ENCODE measurements at regions not wholly inside any gene's neighbourhood (a gene's known extent, or its start where the extent isn't known, plus 50 kb on each side); places are given as distances from the start of the nearest gene placed in this dataset.

GRCh38 chr15:85297537-85297936, 82.9 kb upstream of the AKAP13 start:
- H3K27me3 ChIP-seq (ENCODE audit: control insufficient read depth, insufficient read depth, low read length, poor library complexity, severe bottlenecking) = no peaks in the 10 kb centered on the region
- TF ChIP-seq CTCF (conservative IDR thresholded peaks at IDR 0.05) = no peak
- Mint-ChIP-seq H3K27me3 (ENCODE audit: insufficient read depth) (no peaks in the 10 kb centered on the region), H3K36me3 (ENCODE audit: low read depth) (no peaks in the 10 kb centered on the region), H3K9me3 (no peaks in the 10 kb centered on the region), H3K27ac (no peak overlapping the region), H3K4me3 (no peak overlapping the region), H3K4me1 (peaks cover 16% of the 10 kb centered on the region)
- H3K4me1 ChIP-seq (ENCODE audit: control insufficient read depth, insufficient read depth, low read length) = no peaks in the 10 kb centered on the region
- no peaks in the 10 kb centered on the region for H3K9me3 ChIP-seq (ENCODE audit: control insufficient read depth, low read length)
- WGBS, 2 experiments (ENCODE audit: insufficient coverage in 1 of 2, insufficient read length in 1 of 2) = 92 to 95% methylated on average over 7 of the region's 7 CpGs
- DNase-seq = no peak
- H3K36me3 ChIP-seq (ENCODE audit: control insufficient read depth, insufficient read depth, low read length) = no peaks in the 10 kb centered on the region
- no peak overlapping the region for H3K27ac ChIP-seq (ENCODE audit: low read depth, low read length)
- no peak overlapping the region for H3K9ac ChIP-seq (ENCODE audit: extremely low read depth, low read length, poor library complexity, severe bottlenecking)
- no peak overlapping the region for H3K4me3 ChIP-seq (ENCODE audit: low read length)

GRCh38 chr15:85298366-85298765, 82.0 kb upstream of the AKAP13 start:
- H3K27me3 Mint-ChIP-seq (ENCODE audit: insufficient read depth) = no peaks in the 10 kb centered on the region
- H3K36me3 Mint-ChIP-seq (ENCODE audit: low read depth) = no peaks in the 10 kb centered on the region

GRCh38 chr15:85298941-85299340, 81.5 kb upstream of the AKAP13 start:
- no peak overlapping the region for H3K4me3 ChIP-seq (ENCODE audit: low read length)
- no peaks in the 10 kb centered on the region for H3K36me3 ChIP-seq (ENCODE audit: control insufficient read depth, insufficient read depth, low read length)
- Mint-ChIP-seq H3K27me3 (ENCODE audit: insufficient read depth) (no peaks in the 10 kb centered on the region), H3K36me3 (ENCODE audit: low read depth) (no peaks in the 10 kb centered on the region), H3K9me3 (no peaks in the 10 kb centered on the region), H3K4me1 (peaks cover 16% of the 10 kb centered on the region), H3K27ac (no peak overlapping the region), H3K4me3 (no peak overlapping the region)
- no peak for TF ChIP-seq CTCF (conservative IDR thresholded peaks at IDR 0.05)
- H3K27ac ChIP-seq (ENCODE audit: low read depth, low read length) = no peak overlapping the region
- H3K9me3 ChIP-seq (ENCODE audit: control insufficient read depth, low read length) = no peaks in the 10 kb centered on the region
- H3K27me3 ChIP-seq (ENCODE audit: control insufficient read depth, insufficient read depth, low read length, poor library complexity, severe bottlenecking) = no peaks in the 10 kb centered on the region
- whole genome bisulfite sequencing, 2 experiments (ENCODE audit: insufficient coverage in 1 of 2, insufficient read length in 1 of 2) = 93 to 100% methylated on average over 1 of the region's 1 CpG
- no peak overlapping the region for H3K9ac ChIP-seq (ENCODE audit: extremely low read depth, low read length, poor library complexity, severe bottlenecking)
- no peak for DNase-seq
- no peaks in the 10 kb centered on the region for H3K4me1 ChIP-seq (ENCODE audit: control insufficient read depth, insufficient read depth, low read length)

More at GRCh38 chr15:85298366-85298765, 82.0 kb upstream of the AKAP13 start:
- Histone ChIP-seq H3K4me1 (ENCODE audit: control insufficient read depth, insufficient read depth, low read length) (no peaks in the 10 kb centered on the region), H3K36me3 (ENCODE audit: control insufficient read depth, insufficient read depth, low read length) (no peaks in the 10 kb centered on the region), H3K9ac (ENCODE audit: extremely low read depth, low read length, poor library complexity, severe bottlenecking) (no peak overlapping the region), H3K9me3 (ENCODE audit: control insufficient read depth, low read length) (no peaks in the 10 kb centered on the region), H3K27ac (ENCODE audit: low read depth, low read length) (no peak overlapping the region), H3K27me3 (ENCODE audit: control insufficient read depth, insufficient read depth, low read length, poor library complexity, severe bottlenecking) (no peaks in the 10 kb centered on the region), H3K4me3 (ENCODE audit: low read length) (no peak overlapping the region)
- WGBS, 2 experiments (ENCODE audit: insufficient coverage in 1 of 2, insufficient read length in 1 of 2) = 86 to 94% methylated on average over 3 to 4 of the region's 4 CpGs
- DNase-seq = no peak
- Mint-ChIP-seq H3K4me3 (no peak overlapping the region), H3K27ac (no peak overlapping the region), H3K4me1 (peaks cover 16% of the 10 kb centered on the region), H3K9me3 (no peaks in the 10 kb centered on the region)
- no peak for TF ChIP-seq CTCF (conservative IDR thresholded peaks at IDR 0.05)

Measured in endodermal cell (in vitro differentiated cells).